Hypothalamus (tissue), 51 donors: ENCODE measurements at regions not wholly inside any gene's neighbourhood (a gene's known extent, or its start where the extent isn't known, plus 50 kb on each side); places are given as distances from the start of the nearest gene placed in this dataset.

Experiments
- DNase-seq, 51 donors: peaks; one replicate each; lab custom pipeline; 2025; lab: John Stamatoyannopoulos, UW

- DNase-seq, result no peak
These were observed 204.2 kb downstream of the USP12 start for GRCh38 chr13:26967119-26968038.

DNA sequence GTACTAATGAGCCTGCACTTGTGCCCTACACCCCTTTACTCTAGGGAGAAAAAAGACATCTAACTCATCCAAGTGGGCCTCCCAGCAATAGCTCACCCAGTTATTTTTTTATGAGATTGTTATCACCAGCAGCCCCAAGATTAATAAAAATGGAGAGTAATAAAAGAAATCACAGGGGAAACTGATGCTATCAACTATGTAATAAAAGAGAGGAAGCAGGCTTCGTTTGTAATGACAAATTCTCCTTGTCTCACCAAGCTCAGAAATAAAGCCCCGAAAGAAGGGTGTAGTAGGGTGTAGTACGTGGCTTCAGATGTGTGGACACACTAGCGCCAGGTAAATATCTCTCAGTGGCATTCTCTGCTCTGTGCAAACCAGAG, 204.9 kb downstream of the USP12 start:
- DNase-seq, result no peak

GRCh38 chr13:26965952-26966700, 205.5 kb downstream of the USP12 start:
- DNase-seq, result peak in 2 of 51 donors; percentile 4 to 7

GRCh38 chr13:26964278-26965250, 204.0 kb upstream of the GPR12 start:
- DNase-seq, result peak in 1 of 51 donors; percentile 7

DNA sequence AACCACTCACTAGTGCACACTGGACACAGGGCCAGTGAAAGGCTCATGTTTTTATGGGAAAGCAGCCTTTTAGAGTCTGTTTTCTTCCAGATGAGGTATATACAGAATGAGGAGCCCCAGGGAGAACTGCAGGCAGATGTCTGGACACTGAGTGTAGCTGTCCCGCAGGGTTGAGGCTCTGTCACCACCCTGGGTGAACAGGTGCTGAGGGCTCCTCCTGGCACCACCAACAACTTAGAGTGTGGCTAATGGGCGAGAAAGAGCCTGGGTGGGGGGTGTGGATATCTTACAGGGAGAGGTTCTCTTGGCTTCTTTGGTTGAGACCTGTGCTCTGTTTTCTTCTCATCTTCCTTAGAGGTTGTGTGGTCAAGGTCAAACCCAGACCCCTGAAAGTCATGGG, 202.1 kb upstream of the GPR12 start:
- DNase-seq, result no peak

GRCh38 chr13:26961890-26962615, 201.5 kb upstream of the GPR12 start:
- no peak for DNase-seq

- DNase-seq, result no peak
These were observed 196.6 kb upstream of the GPR12 start for GRCh38 chr13:26957182-26957581.

DNA sequence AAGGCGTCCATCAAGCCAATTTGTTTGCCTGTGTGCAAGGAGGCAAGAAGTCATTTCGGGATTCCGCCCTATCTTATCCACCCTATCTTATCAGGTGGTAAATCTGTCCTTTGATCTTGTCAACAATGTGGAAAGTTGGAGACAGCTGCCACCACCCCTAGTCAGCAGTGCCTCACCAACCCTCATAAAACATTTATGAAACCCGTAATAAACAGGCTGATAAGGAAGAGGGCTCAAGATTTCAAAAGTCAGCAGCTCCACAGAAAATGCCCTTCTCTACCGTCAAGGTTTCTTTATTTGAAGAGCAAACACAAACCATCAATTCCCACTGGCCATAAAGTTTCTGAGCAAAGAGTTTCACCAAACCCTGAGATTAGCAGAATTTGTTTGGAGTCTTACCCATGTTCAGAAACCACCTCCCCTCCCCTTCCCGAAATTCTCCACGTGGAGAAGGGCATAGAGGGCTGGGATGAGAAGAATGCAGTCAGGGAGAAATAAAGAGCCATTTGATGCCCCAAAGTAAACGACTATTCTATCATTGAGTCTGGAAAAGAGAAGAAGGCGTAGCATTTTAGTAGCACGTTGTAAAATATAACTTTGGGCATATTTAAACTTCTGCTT, 196.0 kb upstream of the GPR12 start:
- DNase-seq, result no peak

DNA sequence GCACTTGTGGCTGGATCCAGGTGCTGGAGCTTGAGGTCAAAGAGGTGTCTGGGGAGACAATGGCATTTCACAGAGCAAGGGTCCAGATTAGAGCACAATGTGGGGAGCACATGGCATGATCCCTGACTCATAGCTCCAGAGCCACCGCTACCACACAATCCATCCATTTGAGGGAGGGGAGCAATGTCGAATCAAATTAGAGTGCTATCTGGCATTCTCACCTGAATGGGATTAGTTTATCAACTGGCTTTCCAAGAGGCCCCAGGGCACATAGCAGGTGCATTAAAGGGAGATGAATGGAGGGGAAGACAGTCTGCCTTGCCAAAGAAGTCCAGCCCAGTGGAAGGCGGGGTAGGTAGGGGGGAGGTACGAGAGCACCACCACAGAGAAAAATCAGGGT, 194.4 kb upstream of the GPR12 start:
- no peak for DNase-seq

GRCh38 chr13:26953291-26953690, 192.7 kb upstream of the GPR12 start:
- DNase-seq, result no peak

DNA sequence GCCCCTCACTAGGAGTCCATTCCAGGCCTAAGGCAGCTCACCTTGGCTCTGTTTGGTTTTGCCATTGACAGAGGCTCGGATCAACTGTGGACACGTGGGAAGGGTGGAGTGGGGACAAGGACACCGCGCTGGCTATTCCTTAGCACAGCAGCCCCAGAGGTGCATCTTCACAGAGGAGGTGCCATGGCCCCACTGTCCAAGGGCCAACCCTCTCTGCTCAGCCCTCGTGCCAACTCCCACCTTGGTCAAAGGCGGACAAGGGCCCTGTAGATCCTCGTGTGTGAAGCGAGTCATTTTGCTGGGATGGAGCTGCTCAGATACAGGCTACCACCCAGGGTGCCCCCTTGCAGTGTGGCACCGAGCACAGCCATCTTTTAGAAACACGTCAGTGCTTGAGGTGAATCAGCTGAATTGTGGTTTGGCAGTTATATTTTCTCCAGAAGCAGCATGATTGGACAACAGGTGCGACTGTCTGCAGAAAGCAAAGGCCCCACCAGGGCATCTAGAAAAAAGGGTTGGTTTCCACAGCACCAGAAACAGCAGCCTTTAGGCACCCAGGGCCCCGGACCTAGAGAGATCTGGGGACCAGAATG, 192.1 kb upstream of the GPR12 start:
- DNase-seq, result no peak

- no peak for DNase-seq
These were observed 191.1 kb upstream of the GPR12 start for GRCh38 chr13:26951581-26952177.

DNA sequence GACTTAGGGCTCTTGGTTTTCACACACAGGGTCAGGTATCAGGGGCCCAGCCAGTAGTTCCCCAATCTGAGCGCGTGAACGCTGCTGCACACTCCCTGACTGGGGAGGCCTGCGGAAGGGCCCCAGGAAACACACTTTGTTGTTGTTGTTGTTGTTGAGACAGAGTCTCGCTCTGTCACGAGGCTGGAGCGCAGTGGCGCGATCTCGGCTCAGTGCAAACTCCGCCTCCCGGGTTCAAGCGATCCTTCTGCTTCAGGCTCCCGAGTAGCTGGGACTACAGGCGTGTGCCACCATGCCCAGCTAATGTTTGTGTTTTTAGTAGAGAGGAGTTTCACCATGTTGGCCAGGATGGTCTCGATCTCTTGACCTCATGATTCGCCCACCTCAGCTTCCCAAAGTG, 190.4 kb upstream of the GPR12 start:
- no peak for DNase-seq

DNA sequence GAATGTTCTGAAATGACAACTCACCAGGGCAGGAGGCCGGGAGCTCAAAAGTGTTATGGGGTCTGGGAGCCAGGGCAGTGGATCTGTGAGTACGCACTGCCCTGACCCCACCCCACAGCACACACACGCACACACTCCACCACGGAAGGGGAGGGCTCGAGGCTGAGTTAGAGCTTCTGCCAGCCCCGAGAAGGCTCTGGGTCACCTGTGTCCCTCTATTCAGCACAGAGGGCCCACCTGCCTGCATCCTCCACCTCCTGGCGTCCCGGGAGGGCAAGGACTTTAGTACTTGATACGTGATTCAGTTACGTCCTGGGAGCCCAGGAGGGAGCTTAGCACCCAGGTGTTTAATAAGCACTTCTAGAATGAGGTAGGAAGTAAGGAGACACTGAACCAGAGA, 190.0 kb upstream of the GPR12 start:
- no peak for DNase-seq

- no peak for DNase-seq
These were observed 189.3 kb upstream of the GPR12 start for GRCh38 chr13:26949701-26950502.

DNA sequence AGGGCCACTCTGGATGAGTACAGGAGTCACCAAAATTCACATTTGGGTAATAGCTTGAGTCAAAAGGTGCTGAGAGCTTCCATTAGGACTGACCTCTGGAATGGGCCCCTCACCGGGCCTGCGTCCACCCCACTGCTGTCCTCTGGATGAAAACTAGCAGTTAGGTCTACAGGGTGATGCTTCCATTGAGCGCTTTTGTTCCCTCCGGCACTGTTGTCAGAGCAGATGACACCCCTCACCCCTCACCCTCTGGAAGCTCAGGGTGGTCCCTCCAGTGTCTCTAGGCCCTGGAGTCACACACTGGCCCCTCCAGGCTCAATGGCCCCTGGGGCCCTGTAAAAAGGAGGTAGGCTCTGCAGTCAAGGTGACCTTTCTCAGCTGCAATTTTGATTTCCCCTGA, 187.8 kb upstream of the GPR12 start:
- DNase-seq, result no peak

DNA sequence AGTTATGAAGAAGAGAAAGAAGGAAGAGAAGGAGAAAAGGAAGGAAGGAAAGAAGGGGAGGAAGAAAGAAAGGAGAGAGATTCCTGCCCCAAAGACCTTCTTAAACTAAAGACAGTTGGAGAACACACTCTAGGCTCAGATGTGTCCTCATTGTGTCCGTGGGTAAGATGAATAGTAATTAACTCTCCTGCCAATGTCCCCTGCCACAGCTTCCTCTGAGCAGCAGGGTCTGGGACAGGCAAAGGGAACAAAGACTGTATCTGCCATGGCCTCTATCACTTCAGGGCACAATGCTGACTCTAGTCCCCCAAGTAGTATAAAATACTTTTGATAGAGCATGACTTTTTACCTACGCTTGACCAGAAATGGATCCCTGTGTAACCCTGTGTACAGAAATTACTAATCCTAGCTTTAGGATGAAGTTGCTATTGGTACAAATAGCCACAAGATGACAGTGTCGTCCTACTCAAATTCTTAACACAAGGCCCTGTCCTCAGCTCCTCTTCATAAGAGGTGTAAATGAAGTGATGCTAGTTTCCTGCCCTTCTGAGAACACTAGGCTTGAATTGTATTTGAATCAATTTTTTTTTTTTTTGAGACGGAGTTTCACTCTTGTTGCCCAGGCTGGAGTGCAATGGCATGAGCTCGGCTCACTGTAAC, 186.2 kb upstream of the GPR12 start:
- peak in 2 of 51 donors; percentile 11 to 27 for DNase-seq
